ENCODE measurements at regions not wholly inside any gene's neighbourhood (a gene's known extent, or its start where the extent isn't known, plus 50 kb on each side); places are given as distances from the start of the nearest gene placed in this dataset.

GRCh38 chr5:60177596-60177995 lies 284.1 kb upstream of the PDE4D start:
- H3K4me3 ChIP-seq: no peak overlapping the region
- H3K36me3 ChIP-seq: no peaks in the 10 kb centered on the region
- peaks cover 0 to 12% (median 3%) of the 10 kb centered on the region in 4 donors for H3K4me1 ChIP-seq
- peaks cover 0 to 13% (median 6%) of the 10 kb centered on the region in 4 donors for H3K9me3 ChIP-seq
- WGBS: 39% methylated on average over 4 of the region's 4 CpGs
- no peak overlapping the region for H3K27ac ChIP-seq (replicated peaks in 1 of 4)
- DNase-seq (ENCODE audit: extremely low spot score): no peak
- intact Hi-C loops (cut with DNase I): no loop called here
- no peaks in the 10 kb centered on the region for H3K27me3 ChIP-seq
- no peak for TF ChIP-seq POLR2AphosphoS5 (IDR thresholded peaks at IDR 0.05)
- no peak for TF ChIP-seq POLR2A (IDR thresholded peaks at IDR 0.05; ENCODE audit: low read depth)
- no peak for TF ChIP-seq EP300 (IDR thresholded peaks at IDR 0.05)
- TF ChIP-seq, protein P1, sequence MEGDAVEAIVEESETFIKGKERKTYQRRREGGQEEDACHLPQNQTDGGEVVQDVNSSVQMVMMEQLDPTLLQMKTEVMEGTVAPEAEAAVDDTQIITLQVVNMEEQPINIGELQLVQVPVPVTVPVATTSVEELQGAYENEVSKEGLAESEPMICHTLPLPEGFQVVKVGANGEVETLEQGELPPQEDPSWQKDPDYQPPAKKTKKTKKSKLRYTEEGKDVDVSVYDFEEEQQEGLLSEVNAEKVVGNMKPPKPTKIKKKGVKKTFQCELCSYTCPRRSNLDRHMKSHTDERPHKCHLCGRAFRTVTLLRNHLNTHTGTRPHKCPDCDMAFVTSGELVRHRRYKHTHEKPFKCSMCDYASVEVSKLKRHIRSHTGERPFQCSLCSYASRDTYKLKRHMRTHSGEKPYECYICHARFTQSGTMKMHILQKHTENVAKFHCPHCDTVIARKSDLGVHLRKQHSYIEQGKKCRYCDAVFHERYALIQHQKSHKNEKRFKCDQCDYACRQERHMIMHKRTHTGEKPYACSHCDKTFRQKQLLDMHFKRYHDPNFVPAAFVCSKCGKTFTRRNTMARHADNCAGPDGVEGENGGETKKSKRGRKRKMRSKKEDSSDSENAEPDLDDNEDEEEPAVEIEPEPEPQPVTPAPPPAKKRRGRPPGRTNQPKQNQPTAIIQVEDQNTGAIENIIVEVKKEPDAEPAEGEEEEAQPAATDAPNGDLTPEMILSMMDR (IDR thresholded peaks at IDR 0.05): no peak

GRCh38 chr5:60173667-60174066 lies 280.1 kb upstream of the PDE4D start:
- Histone ChIP-seq H3K27ac (replicated peaks in 1 of 4) (no peak overlapping the region), H3K4me3 (no peak overlapping the region), H3K36me3 (no peaks in the 10 kb centered on the region), H3K27me3 (no peaks in the 10 kb centered on the region), H3K9me3 (peaks cover 0 to 13% (median 6%) of the 10 kb centered on the region in 4 donors), H3K4me1 (peaks cover 0 to 12% (median 3%) of the 10 kb centered on the region in 4 donors)
- intact Hi-C loops (cut with DNase I): no loop called here
- TF ChIP-seq POLR2A (IDR thresholded peaks at IDR 0.05; ENCODE audit: low read depth) (no peak), POLR2AphosphoS5 (IDR thresholded peaks at IDR 0.05) (no peak), EP300 (IDR thresholded peaks at IDR 0.05) (no peak)
- TF ChIP-seq, protein P1 (IDR thresholded peaks at IDR 0.05): no peak
- no peak for DNase-seq (ENCODE audit: extremely low spot score)

- no peak for DNase-seq (ENCODE audit: extremely low spot score)
- intact Hi-C loops (cut with DNase I): no loop called here
- Histone ChIP-seq H3K4me3 (no peak overlapping the region), H3K27me3 (no peaks in the 10 kb centered on the region), H3K36me3 (no peaks in the 10 kb centered on the region), H3K9me3 (peaks cover 0 to 6% (median 0%) of the 10 kb centered on the region in 4 donors), H3K4me1 (no peaks in the 10 kb centered on the region), H3K27ac (replicated peaks in 1 of 4) (no peak overlapping the region)
- 88% methylated on average over 1 of the region's 1 CpG for whole genome bisulfite sequencing
- TF ChIP-seq EP300 (IDR thresholded peaks at IDR 0.05): no peak
Observed at GRCh38 chr5:60163762-60164161, 270.2 kb upstream of the PDE4D start.

DNA sequence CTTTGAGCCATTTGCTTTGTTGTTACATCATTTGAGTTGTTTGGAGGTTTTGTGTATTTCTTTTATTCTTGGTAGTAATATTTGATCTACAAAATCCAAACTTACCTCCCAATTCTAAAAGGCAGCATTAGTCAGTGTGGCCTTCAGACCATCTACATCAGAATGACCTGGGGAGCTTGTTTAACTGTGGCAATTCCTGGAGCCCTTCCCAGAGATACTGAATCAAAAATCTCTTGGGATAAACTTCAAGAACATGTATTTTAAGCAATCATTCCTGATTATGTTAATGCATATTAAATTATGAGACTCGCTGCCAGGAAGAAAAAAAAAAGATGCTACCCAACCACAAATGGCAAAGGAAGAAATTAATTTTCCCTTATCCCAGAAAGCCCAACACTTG lies 268.9 kb upstream of the PDE4D start:
- no peaks in the 10 kb centered on the region for H3K36me3 ChIP-seq
- TF ChIP-seq, protein P1 (IDR thresholded peaks at IDR 0.05): no peak
- H3K4me3 ChIP-seq: no peak overlapping the region
- 68% methylated on average over 1 of the region's 1 CpG for whole genome bisulfite sequencing
- H3K27ac ChIP-seq (replicated peaks in 1 of 4): no peak overlapping the region
- H3K9me3 ChIP-seq: no peaks in the 10 kb centered on the region
- H3K27me3 ChIP-seq: no peaks in the 10 kb centered on the region
- no peak for DNase-seq (ENCODE audit: extremely low spot score)
- intact Hi-C loops (cut with DNase I): no loop called here
- no peaks in the 10 kb centered on the region for H3K4me1 ChIP-seq

- 82% methylated on average over 3 of the region's 3 CpGs for WGBS
- Histone ChIP-seq H3K4me3 (no peak overlapping the region), H3K9me3 (no peaks in the 10 kb centered on the region), H3K36me3 (no peaks in the 10 kb centered on the region), H3K27me3 (no peaks in the 10 kb centered on the region), H3K4me1 (no peaks in the 10 kb centered on the region), H3K27ac (replicated peaks in 1 of 4) (no peak overlapping the region)
- TF ChIP-seq POLR2A (IDR thresholded peaks at IDR 0.05; ENCODE audit: low read depth) (no peak), EP300 (IDR thresholded peaks at IDR 0.05) (no peak), POLR2AphosphoS5 (IDR thresholded peaks at IDR 0.05) (no peak)
- TF ChIP-seq, protein P1 (IDR thresholded peaks at IDR 0.05): peak in 1 of 3 experiments; percentile 23
- intact Hi-C loops (cut with DNase I): no loop called here
- no peak for DNase-seq (ENCODE audit: extremely low spot score)
Observed at GRCh38 chr5:60161340-60161934, 267.9 kb upstream of the PDE4D start.
